Upper lobe of left lung (tissue), 6 donors: ENCODE measurements at regions not wholly inside any gene's neighbourhood (a gene's known extent, or its start where the extent isn't known, plus 50 kb on each side); places are given as distances from the start of the nearest gene placed in this dataset.

ENCODE experiments used
- ATAC-seq, 2 donors: fragments of 200-7000 bp; cut with Tn5 transposase; one replicate each; pipeline ENCODE4 v1.9.1; 2022; ENCODE audit warnings: mild to moderate bottlenecking in 2 of 2, moderate library complexity in 2 of 2; ENCODE audit not compliant: low FRiP score in 2 of 2
- DNase-seq, 2 donors: peaks; one replicate each; pipeline ENCODE4 v3.0.0-alpha.2; 2019 to 2020
- H3K27ac ChIP-seq, 4 donors: fragments of 200-600 bp; sonication (generic); one replicate each; pipeline ENCODE4 v1.5.1; 2016 to 2019
- H3K27me3 ChIP-seq, 4 donors: fragments of 200-600 bp; sonication (generic); one replicate each; pipeline ENCODE4 v1.5.1; 2017 to 2019
- H3K36me3 ChIP-seq, 4 donors: fragments of 200-600 bp; sonication (generic); one replicate each; pipeline ENCODE4 v1.5.1; 2016 to 2019
- H3K4me1 ChIP-seq, 4 donors: fragments of 200-600 bp; sonication (generic); one replicate each; pipeline ENCODE4 v1.5.1; 2018 to 2019
- H3K4me3 ChIP-seq, 4 donors: fragments of 200-600 bp; sonication (generic); one replicate each; pipeline ENCODE4 v1.5.1; 2017 to 2019; ENCODE audit warnings: mild to moderate bottlenecking in 2 of 4, moderate library complexity in 1 of 4
- H3K9me3 ChIP-seq, 4 donors: fragments of 200-600 bp; sonication (generic); one replicate each; pipeline ENCODE4 v1.5.1; 2018 to 2019
- CTCF ChIP-seq, 6 experiments: fragments of 450-650 bp in 4 of 6; fragments of 200-600 bp in 2 of 6; sonication (generic) in 2 of 6; IDR thresholded peaks; one replicate each; pipeline ENCODE4 v1.5.1; 2016 to 2019; ENCODE audit warnings: antibody characterized with exemption in 6 of 6
- EP300 ChIP-seq, 4 donors: sonication (generic); formaldehyde crosslinking; IDR thresholded peaks; one replicate each; pipeline ENCODE4 v1.5.1; 2017; ENCODE audit warnings: antibody characterized with exemption in 4 of 4, control low read depth in 2 of 4
- POLR2A ChIP-seq, 4 donors: fragments of 450-650 bp; IDR thresholded peaks; one replicate each; pipeline ENCODE4 v1.5.1; 2016 to 2017; ENCODE audit warnings: antibody characterized with exemption in 4 of 4, mild to moderate bottlenecking in 2 of 4
- POLR2AphosphoS5 ChIP-seq, 2 donors: sonication (generic); formaldehyde crosslinking; IDR thresholded peaks; one replicate each; pipeline ENCODE4 v1.5.1; 2017; ENCODE audit warnings: antibody characterized with exemption in 2 of 2
- WGBS, 2 donors: methylation state at CpG; one replicate each; pipeline ENCODE4 v1.1.5; 2017 to 2018; 5-methylcytosine and 5-hydroxymethylcytosine counted together
- donor health status: DM: no; HTN: no; CAD: no; lungs with moderate emphysema.
- donor health status: DM: no; HTN: yes; CAD: no; lungs with severe emphysema.

- no peaks in the 10 kb centered on the region for H3K4me1 ChIP-seq
- no peaks in the 10 kb centered on the region for H3K36me3 ChIP-seq
- no peak overlapping the region for H3K4me3 ChIP-seq
- DNase-seq (no peak), ATAC-seq (no peak)
- no peaks in the 10 kb centered on the region for H3K27me3 ChIP-seq
- TF ChIP-seq CTCF (IDR thresholded peaks at IDR 0.05) (no peak), POLR2A (IDR thresholded peaks at IDR 0.05) (no peak), EP300 (IDR thresholded peaks at IDR 0.05) (no peak), POLR2AphosphoS5 (IDR thresholded peaks at IDR 0.05) (no peak)
- H3K9me3 ChIP-seq: peaks cover 0 to 14% (median 7%) of the 10 kb centered on the region in 4 donors
- 74 to 85% methylated on average over 4 of the region's 4 CpGs for WGBS, 2 donors
- H3K27ac ChIP-seq: no peak overlapping the region
These were observed 968.7 kb upstream of the ADGRB3 start for GRCh38 chr6:67666177-67666964.

- Histone ChIP-seq H3K4me1 (no peaks in the 10 kb centered on the region), H3K9me3 (peaks cover 0 to 9% (median under 1%) of the 10 kb centered on the region in 4 donors), H3K27me3 (no peaks in the 10 kb centered on the region), H3K36me3 (no peaks in the 10 kb centered on the region), H3K27ac (no peak overlapping the region), H3K4me3 (no peak overlapping the region)
- TF ChIP-seq POLR2AphosphoS5 (IDR thresholded peaks at IDR 0.05) (no peak), POLR2A (IDR thresholded peaks at IDR 0.05) (no peak), EP300 (IDR thresholded peaks at IDR 0.05) (no peak), CTCF (IDR thresholded peaks at IDR 0.05) (no peak)
- DNase-seq (no peak), ATAC-seq (no peak)
- WGBS, 2 donors: 84 to 87% methylated on average over 5 of the region's 5 CpGs
These were observed 970.1 kb upstream of the ADGRB3 start for GRCh38 chr6:67664942-67665341.

- Histone ChIP-seq H3K36me3 (no peaks in the 10 kb centered on the region), H3K4me1 (no peaks in the 10 kb centered on the region), H3K27ac (no peak overlapping the region), H3K27me3 (no peaks in the 10 kb centered on the region), H3K9me3 (peaks cover 0 to 9% (median 0%) of the 10 kb centered on the region in 4 donors), H3K4me3 (no peak overlapping the region)
- WGBS, 2 donors: 88 to 93% methylated on average over 7 to 11 of the region's 11 CpGs
- ATAC-seq (no peak), DNase-seq (peak in 1 of 2 donors; percentile 6)
- TF ChIP-seq POLR2AphosphoS5 (IDR thresholded peaks at IDR 0.05) (no peak), EP300 (IDR thresholded peaks at IDR 0.05) (no peak), CTCF (IDR thresholded peaks at IDR 0.05) (no peak), POLR2A (IDR thresholded peaks at IDR 0.05) (no peak)
These were observed 971.8 kb upstream of the ADGRB3 start for GRCh38 chr6:67663105-67663895.

- Histone ChIP-seq H3K36me3 (no peaks in the 10 kb centered on the region), H3K9me3 (no peaks in the 10 kb centered on the region), H3K27me3 (no peaks in the 10 kb centered on the region), H3K4me1 (no peaks in the 10 kb centered on the region), H3K4me3 (no peak overlapping the region), H3K27ac (no peak overlapping the region)
- DNase-seq (no peak), ATAC-seq (no peak)
- TF ChIP-seq CTCF (IDR thresholded peaks at IDR 0.05): no peak
- TF ChIP-seq POLR2AphosphoS5 (IDR thresholded peaks at IDR 0.05): no peak
- TF ChIP-seq EP300 (IDR thresholded peaks at IDR 0.05): no peak
- no peak for TF ChIP-seq POLR2A (IDR thresholded peaks at IDR 0.05)
- WGBS, 2 donors: 86 to 88% methylated on average over 3 of the region's 3 CpGs
These were observed 981.5 kb upstream of the ADGRB3 start for GRCh38 chr6:67653561-67653960.
